ENCODE measurements at regions not wholly inside any gene's neighbourhood (a gene's known extent, or its start where the extent isn't known, plus 50 kb on each side); places are given as distances from the start of the nearest gene placed in this dataset.

DNA sequence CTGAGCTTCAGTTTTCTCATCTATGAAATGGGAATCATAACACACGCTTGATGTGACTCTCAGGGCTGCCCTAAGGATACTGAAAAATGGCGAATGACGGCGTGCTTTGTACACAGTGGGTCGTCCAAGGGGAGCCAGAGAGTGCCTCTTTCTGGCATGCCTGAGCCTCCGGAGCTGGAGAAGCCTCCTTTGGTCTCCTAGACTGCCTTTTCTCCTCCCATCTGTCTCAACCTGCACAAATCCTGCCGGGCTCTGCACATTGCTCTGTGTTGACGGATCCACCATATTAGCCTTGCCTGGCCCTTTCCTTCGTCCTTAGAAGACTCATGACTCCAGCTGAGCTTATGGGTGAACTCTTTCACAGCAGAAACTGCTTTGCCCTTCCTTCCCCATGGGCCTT is 220.9 kb downstream of the TSHZ3 start:
- peak overlapping the region; percentile 42; the same call in 1 of the 2 replicates for H3K27ac ChIP-seq (ENCODE audit: low read length)
- no peak overlapping the region for H3K4me3 ChIP-seq (ENCODE audit: low read depth in 2 of 2, low read length in 2 of 2)
- no TSS peak for BruUV-seq (replicated peaks)
- ChIA-PET POLR2A (no interaction called here), CTCF (no interaction called here)
- H3K4me1 ChIP-seq (ENCODE audit: control insufficient read depth, insufficient read depth, low read length), result peaks cover 5% of the 10 kb centered on the region
- DNase-seq (ENCODE audit: low read depth, low spot score) (no peak), ATAC-seq (no peak)
- H3K27me3 ChIP-seq (ENCODE audit: control insufficient read depth, insufficient read depth, low read length), result no peaks in the 10 kb centered on the region
- intact Hi-C loops (cut with micrococcal nuclease; ENCODE audit: unreplicated experiment), result no loop called here
- in situ Hi-C loops (cut with HindIII; ENCODE audit: low pct_unique_long_range_greater_than_20kb, low sequenced_read_pairs), result no loop called here
- no peaks in the 10 kb centered on the region for H3K36me3 ChIP-seq (ENCODE audit: control insufficient read depth, insufficient read depth, low read length)
- H3K9me3 ChIP-seq (ENCODE audit: control insufficient read depth, insufficient read depth, low read depth, low read length), result no peaks in the 10 kb centered on the region
- no peak for TF ChIP-seq POLR2AphosphoS5 (IDR thresholded peaks at IDR 0.05; ENCODE audit: low read depth, low read length)
- TF ChIP-seq, protein P1, sequence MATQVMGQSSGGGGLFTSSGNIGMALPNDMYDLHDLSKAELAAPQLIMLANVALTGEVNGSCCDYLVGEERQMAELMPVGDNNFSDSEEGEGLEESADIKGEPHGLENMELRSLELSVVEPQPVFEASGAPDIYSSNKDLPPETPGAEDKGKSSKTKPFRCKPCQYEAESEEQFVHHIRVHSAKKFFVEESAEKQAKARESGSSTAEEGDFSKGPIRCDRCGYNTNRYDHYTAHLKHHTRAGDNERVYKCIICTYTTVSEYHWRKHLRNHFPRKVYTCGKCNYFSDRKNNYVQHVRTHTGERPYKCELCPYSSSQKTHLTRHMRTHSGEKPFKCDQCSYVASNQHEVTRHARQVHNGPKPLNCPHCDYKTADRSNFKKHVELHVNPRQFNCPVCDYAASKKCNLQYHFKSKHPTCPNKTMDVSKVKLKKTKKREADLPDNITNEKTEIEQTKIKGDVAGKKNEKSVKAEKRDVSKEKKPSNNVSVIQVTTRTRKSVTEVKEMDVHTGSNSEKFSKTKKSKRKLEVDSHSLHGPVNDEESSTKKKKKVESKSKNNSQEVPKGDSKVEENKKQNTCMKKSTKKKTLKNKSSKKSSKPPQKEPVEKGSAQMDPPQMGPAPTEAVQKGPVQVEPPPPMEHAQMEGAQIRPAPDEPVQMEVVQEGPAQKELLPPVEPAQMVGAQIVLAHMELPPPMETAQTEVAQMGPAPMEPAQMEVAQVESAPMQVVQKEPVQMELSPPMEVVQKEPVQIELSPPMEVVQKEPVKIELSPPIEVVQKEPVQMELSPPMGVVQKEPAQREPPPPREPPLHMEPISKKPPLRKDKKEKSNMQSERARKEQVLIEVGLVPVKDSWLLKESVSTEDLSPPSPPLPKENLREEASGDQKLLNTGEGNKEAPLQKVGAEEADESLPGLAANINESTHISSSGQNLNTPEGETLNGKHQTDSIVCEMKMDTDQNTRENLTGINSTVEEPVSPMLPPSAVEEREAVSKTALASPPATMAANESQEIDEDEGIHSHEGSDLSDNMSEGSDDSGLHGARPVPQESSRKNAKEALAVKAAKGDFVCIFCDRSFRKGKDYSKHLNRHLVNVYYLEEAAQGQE (IDR thresholded peaks at IDR 0.05; ENCODE audit: insufficient read depth in 1 of 2, low read depth in 2 of 2, low read length in 1 of 2), result no peak
- no peak for TF ChIP-seq TCF7L2 (IDR thresholded peaks at IDR 0.05; ENCODE audit: low read depth, low read length)
- no peak for TF ChIP-seq SIN3A (IDR thresholded peaks at IDR 0.05; ENCODE audit: borderline replicate concordance, insufficient read depth, low read depth, low read length)
- TF ChIP-seq, protein P2, sequence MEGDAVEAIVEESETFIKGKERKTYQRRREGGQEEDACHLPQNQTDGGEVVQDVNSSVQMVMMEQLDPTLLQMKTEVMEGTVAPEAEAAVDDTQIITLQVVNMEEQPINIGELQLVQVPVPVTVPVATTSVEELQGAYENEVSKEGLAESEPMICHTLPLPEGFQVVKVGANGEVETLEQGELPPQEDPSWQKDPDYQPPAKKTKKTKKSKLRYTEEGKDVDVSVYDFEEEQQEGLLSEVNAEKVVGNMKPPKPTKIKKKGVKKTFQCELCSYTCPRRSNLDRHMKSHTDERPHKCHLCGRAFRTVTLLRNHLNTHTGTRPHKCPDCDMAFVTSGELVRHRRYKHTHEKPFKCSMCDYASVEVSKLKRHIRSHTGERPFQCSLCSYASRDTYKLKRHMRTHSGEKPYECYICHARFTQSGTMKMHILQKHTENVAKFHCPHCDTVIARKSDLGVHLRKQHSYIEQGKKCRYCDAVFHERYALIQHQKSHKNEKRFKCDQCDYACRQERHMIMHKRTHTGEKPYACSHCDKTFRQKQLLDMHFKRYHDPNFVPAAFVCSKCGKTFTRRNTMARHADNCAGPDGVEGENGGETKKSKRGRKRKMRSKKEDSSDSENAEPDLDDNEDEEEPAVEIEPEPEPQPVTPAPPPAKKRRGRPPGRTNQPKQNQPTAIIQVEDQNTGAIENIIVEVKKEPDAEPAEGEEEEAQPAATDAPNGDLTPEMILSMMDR (IDR thresholded peaks at IDR 0.05), result no peak

DNA sequence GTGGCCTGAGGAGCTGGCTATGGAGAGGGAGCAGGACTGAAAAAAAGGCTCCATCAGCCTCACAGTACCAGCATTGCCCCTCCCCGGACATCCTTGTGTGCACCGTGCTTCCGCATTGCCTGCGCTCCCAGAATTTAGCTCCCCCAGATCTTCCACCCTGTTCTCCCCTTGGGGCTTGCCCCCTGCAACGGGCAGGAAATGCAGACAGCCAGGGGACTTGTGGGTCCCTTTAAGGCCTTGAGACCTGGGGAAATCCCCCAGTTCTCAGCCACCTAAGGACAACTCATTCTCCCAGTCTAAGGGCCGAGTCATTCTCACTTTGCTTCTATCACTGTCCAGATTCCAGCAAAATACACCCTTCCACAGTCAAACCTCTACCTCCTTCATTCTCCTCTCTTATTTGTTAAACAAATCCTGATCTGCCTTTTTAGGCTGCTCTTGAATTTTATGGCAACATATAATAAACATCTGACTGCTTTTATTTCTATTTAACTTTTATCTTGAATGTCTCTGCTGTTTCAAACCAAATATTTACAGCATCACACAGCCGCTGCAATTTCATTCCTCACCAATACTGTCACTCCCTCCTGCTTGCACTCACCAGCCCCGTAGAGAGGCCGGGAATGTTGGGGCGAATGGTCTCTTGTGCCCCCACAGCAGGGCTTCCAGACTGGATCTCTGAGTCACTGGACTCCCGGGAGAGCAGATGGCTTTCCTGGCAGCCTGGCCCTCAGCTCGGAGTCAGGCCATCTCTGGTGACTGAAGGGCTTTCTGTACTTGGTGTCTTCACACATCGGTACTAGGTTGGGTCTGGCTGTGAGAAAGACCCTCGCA is 221.9 kb downstream of the TSHZ3 start:
- POLR2A ChIA-PET, result no interaction called here
- Histone ChIP-seq H3K9me3 (ENCODE audit: control insufficient read depth, insufficient read depth, low read depth, low read length) (no peaks in the 10 kb centered on the region), H3K4me3 (ENCODE audit: low read depth in 2 of 2, low read length in 2 of 2) (no peak overlapping the region), H3K27me3 (ENCODE audit: control insufficient read depth, insufficient read depth, low read length) (no peaks in the 10 kb centered on the region), H3K36me3 (ENCODE audit: control insufficient read depth, insufficient read depth, low read length) (no peaks in the 10 kb centered on the region), H3K27ac (ENCODE audit: low read length) (peak overlapping the region; percentile 56), H3K4me1 (ENCODE audit: control insufficient read depth, insufficient read depth, low read length) (peaks cover 5% of the 10 kb centered on the region)
- TF ChIP-seq SIN3A (IDR thresholded peaks at IDR 0.05; ENCODE audit: borderline replicate concordance, insufficient read depth, low read depth, low read length), result no peak
- 0 out of 2 replicates have a peak, but pooled peaks have one; percentile 27 for TF ChIP-seq TCF7L2 (IDR thresholded peaks at IDR 0.05; ENCODE audit: low read depth, low read length)
- TF ChIP-seq POLR2AphosphoS5 (IDR thresholded peaks at IDR 0.05; ENCODE audit: low read depth, low read length), result no peak
- TF ChIP-seq, protein P1 (IDR thresholded peaks at IDR 0.05; ENCODE audit: insufficient read depth in 1 of 2, low read depth in 2 of 2, low read length in 1 of 2), result no peak
- TF ChIP-seq, protein P2 (IDR thresholded peaks at IDR 0.05), result no peak
- in situ Hi-C loops (cut with HindIII; ENCODE audit: low pct_unique_long_range_greater_than_20kb, low sequenced_read_pairs), result no loop called here
- peak; percentile 92 for ATAC-seq
- intact Hi-C loops (cut with micrococcal nuclease; ENCODE audit: unreplicated experiment), result no loop called here
- no TSS peak for BruUV-seq (replicated peaks)
- DNase-seq (ENCODE audit: low read depth, low spot score), result peak; percentile 52
- CTCF ChIA-PET, result interaction anchor here (0.5 kb wide), 1 partner anchor 1092 kb away, joined by 3 read pairs; no protein-coding TSS in a partner anchor

Measured in Panc1 (cell line).